Embryonic facial prominence (tissue), 1 donor: ENCODE measurements at regions not wholly inside any gene's neighbourhood (a gene's known extent, or its start where the extent isn't known, plus 50 kb on each side); places are given as distances from the start of the nearest gene placed in this dataset.
"Not testable (repeated sequence)": the region's sequence is repeated elsewhere in the genome, so short reads cannot be mapped to it uniquely, and the experiment has no call there.

Source experiments
- DNase-seq: peaks from one replicate; pipeline ENCODE4 v3.0.0-alpha.2; 2016; ENCODE audit errors: extremely low spot score

- DNase-seq = no peak
Observed at GRCh38 chr15:23750179-23750578, 63.1 kb upstream of the NDN start.

GRCh38 chr15:23750776-23751175 lies 63.7 kb upstream of the NDN start:
- no peak for DNase-seq

- no peak for DNase-seq
Observed at GRCh38 chr15:23753248-23753647, 66.1 kb upstream of the NDN start.

- no peak for DNase-seq
Observed at GRCh38 chr15:23758891-23759290, 71.8 kb upstream of the NDN start.

GRCh38 chr15:23760024-23760423 lies 72.9 kb upstream of the NDN start:
- no peak for DNase-seq

DNA sequence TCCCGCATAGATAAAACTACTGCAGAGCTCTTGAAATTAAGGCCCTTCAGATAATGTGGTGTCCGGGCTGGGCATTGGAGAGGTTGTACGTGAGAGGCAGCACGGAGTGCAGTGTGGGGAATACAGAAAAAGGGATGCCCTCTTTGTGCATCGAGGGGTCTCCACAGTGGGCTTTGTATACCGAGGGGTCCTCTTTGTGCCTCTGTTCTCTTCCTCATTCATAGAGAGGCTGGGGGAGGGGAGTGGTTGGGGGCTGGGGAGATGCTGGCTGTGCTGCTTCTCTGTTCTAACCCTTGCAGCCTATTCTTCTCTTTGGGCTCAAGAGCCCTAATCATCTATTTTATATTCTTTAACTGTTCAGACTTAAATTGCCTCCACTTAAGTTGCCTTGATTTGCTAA lies 74.3 kb upstream of the NDN start:
- no peak for DNase-seq

- DNase-seq = no peak
Observed at GRCh38 chr15:23762026-23762425, 74.9 kb upstream of the NDN start.

GRCh38 chr15:23763021-23763420 lies 75.9 kb upstream of the NDN start:
- no peak for DNase-seq

DNA sequence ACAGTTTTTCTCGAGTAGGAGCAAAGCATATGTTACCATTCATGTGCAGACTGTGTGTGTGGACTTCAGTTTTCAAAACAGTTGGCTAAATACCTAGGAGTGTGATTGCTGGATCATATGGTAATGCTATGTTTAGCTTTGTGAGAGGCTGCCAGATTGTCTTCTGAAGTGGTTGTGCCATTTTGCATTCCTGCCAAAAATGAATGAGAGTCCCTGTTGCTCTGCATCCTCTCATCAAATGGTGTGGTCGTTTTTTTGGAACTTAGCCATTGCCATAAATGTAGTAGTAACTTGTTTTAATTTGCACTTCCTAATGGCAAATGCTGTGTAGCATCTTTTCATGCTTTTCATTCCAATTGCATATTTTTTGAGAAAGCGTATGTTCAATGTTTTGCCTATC lies 77.2 kb upstream of the NDN start:
- no peak for DNase-seq

DNA sequence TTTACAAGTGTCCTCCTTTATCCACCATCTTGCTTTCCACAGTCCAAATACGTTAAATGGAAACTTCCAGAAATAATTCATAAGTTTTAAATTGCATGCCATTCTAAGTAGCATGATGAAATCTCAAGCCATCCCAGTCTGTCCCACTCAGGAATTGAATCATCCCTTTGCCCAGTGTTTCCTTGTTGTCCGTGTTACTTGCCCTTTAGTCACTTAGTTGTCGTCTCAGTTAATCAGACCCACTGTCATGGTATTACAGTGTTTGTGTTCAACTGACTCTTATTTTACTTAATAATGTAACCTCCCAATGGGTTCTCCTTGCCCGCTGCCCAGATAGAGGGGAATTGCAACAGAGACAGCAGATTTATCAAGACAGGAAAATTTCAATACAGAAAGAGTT lies 77.6 kb upstream of the NDN start:
- DNase-seq = no peak

DNA sequence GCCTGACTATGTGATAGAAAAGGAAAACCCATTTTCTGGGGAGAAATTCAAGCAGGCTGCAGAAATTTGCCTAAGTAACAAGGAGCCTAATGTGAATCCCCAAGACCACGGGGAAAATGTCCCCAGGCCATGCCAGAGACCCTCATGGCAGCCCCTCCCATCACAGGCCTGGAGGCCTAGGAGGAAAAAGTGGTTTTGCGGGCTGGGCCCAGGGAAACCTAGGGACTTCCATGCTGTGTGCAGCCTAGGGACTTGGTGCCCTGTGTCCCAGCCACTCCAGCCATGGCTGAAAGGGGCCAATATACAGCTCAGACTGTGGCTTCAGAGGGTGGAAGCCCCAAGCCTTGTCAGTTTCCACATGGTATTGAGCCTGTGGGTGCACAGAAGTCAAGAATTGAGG lies 79.7 kb upstream of the NDN start:
- DNase-seq = not testable (repeated sequence)

GRCh38 chr15:23773093-23773492 lies 86.0 kb upstream of the NDN start:
- no peak for DNase-seq

- DNase-seq = no peak
Observed at GRCh38 chr15:23787346-23788105, 100.4 kb upstream of the NDN start.

DNA sequence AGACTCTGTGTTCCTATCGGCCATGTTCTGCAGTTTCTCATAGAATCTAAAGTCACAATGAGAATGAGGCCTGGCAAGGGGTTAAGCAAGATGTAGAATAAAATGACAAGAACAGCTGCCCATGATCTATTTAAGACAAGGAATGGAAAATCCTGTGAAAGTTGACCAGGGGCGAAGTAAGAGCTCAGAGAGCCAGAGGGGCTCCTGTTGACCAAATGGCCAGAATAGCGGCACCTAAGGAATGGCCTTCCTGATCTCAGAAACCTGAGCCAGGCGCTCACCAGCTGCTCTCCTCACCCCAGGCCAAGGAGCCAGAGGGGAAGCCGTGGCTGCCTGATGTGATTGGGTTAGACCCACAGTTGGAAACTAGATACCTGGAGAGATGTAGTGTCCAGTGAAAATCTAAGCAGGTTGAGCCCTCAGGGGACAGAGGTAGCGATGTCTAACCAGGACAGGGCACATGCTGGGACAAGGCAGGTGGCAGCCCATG lies 106.1 kb upstream of the NDN start:
- DNase-seq = no peak

DNA sequence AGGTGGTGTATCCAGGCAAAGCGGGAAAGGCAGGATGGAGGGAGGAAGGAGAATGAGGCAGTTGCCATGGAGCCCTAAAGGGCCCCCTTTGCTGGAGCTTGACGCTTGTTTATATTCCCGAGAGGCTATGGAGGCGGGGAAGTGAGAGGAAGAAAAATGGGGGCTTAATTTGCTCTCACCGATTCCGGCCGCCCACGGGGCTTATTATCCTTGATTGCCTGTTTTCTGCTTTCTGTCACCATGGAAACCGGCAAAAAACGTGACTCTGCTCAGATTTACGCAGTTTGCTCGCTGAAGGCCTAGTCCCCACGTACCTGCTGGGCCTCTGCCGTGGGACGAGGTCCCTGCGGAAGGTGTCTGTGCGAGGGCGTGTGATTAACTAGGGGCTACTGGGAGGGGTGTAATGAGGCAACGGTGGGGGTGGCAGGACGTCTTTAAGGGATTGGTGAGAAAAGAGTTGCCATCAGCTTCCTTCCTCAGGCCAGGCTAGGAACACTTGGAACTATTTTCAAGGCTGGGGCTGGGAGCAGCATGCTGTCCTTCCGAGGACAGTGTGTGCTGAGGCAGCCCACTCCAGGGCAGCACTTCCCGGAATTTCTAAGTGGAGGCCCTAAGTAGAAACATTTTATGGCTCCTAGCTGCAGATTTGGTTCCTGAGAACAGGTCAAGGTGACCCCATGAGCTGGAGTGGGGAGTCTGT lies 110.8 kb upstream of the NDN start:
- no peak for DNase-seq

DNA sequence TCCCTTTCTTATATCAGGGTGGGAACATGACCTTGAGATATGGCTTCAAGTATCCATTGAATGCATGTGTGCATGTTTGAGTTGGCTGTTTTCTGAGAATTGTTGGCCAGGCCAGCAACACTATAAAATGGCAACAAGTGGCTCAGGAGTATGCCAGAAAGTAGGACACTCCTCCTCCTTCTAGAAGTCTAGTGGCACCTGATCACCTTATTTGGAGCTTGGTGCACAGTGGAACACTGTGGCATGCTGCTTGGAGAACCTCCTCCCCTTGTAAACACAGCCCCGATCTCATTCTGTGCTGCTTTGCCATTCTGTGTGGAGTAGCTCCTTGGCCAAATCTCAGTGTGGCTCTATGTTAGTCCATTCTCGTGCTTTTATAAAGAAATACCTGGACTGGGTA lies 114.8 kb upstream of the NDN start:
- no peak for DNase-seq

GRCh38 chr15:23802896-23803435 lies 115.9 kb upstream of the NDN start:
- DNase-seq = not testable (repeated sequence)

DNA sequence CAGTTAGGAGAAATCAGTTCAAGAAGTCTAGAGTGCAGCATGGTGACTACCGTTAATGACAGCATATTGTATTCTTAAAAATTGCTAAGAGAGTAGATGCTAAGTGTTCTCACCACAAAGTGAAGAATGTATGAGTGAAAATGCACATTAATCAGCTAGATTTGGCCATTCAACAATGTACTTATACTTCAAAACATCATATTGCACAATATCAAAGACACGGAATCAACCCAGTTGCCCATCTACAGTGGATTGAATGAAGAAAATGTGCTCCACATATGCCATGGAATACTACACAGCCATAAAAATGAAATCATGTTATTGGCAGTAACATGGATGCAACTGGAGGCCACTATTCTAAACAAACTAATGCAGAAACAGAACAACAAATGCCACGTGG lies 119.9 kb upstream of the NDN start:
- no peak for DNase-seq

DNA sequence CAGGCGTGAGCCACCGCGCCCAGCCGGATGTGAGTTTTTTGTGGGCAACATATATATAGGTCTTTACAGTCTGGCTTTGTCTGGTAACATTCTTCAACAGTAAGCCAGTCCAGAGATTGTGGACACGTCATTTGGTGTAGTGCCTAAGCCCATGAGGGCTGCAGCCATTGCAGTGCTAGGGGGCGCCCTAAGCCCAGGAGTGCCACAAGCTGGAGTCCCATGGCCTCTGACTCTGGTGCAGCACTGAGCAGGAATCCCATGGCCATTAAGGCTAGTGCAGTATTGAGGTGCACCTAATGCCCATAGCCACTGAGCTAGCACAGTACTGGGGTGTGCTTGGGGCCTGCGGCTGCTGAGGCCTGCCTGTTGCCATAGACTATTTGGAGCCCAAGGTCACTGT lies 136.4 kb upstream of the NDN start:
- no peak for DNase-seq

DNA sequence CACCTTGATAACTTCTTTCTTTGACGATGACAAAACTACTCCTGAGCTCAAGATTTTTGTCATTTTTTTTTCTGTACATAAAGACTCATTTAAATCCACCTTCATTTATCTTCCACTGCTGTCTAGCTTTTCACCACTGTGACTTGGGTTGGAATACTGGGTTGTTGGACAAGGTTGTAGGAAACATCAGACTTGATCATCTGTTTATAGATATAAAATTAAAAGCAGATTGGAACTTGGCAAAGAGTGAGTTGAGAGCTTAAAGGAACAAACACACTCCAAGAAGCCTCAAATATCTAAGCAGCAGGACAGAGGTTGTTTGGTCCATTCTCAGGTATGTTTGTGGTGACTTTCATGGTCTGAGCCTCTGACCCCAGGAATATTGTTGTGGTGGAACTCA lies 141.7 kb upstream of the NDN start:
- peak; percentile 7 for DNase-seq

DNA sequence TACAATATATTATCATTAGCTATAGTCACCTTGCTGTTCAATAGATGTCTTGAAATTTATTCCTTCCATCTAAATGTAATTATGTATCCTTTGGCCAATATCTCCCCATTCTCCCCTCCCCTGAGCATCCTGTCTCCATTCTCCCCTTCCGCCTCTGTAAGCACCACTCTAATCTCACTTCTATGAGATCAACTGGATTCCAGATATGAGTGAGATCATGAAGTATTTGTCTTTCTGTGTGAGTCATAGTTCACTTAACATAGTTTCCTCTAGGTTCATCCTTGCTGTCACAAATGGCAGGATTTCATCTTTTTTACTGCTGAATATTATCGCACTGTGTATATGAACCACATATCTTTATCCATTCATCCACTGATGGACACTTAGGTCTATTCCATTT lies 148.8 kb upstream of the NDN start:
- DNase-seq = no peak

GRCh38 chr15:23839893-23840474 lies 152.9 kb upstream of the NDN start:
- no peak for DNase-seq

GRCh38 chr15:23846218-23846617 lies 159.1 kb upstream of the NDN start:
- DNase-seq = no peak
